Colonic mucosa (tissue), 4 donors: ENCODE measurements at regions not wholly inside any gene's neighbourhood (a gene's known extent, or its start where the extent isn't known, plus 50 kb on each side); places are given as distances from the start of the nearest gene placed in this dataset.

Experiments used
- DNase-seq: peaks from one replicate; pipeline ENCODE4 v3.0.0-alpha.2; 2020
- H3K27ac ChIP-seq: fragments of 200-600 bp; one replicate; pipeline ENCODE4 v1.8.0; 2021
- H3K27me3 ChIP-seq: fragments of 200-600 bp; one replicate; pipeline ENCODE4 v1.8.0; 2021
- H3K36me3 ChIP-seq: fragments of 200-600 bp; one replicate; pipeline ENCODE4 v1.8.0; 2021
- H3K4me1 ChIP-seq: fragments of 200-600 bp; one replicate; pipeline ENCODE4 v1.8.0; 2021; ENCODE audit warnings: mild to moderate bottlenecking
- H3K4me3 ChIP-seq: fragments of 200-600 bp; one replicate; pipeline ENCODE4 v1.8.0; 2021
- H3K9ac ChIP-seq, 2 donors: one replicate each; pipeline ENCODE4 v1.7.0; 2013; ENCODE audit warnings: control low read depth in 2 of 2, low read depth in 2 of 2, low read length in 2 of 2
- H3K9me3 ChIP-seq: fragments of 200-600 bp; one replicate; pipeline ENCODE4 v1.8.0; 2021
- intact Hi-C: fragments of 100-400 bp; cut with DNase I; formaldehyde crosslinking; loops from one replicate; pipeline ENCODE4 v1.14.1; 2022
- TF ChIP-seq, protein P1 (sequence below): fragments of 200-600 bp; IDR thresholded peaks from one replicate; pipeline ENCODE4 v1.8.0; 2022; ENCODE audit warnings: antibody characterized with exemption, mild to moderate bottlenecking
- donor health status: healthy.
- donor health status: DM: no; HTN: no; CAD: no.
- donor health status: DM: no; HTN: no; CAD: no.

DNA sequence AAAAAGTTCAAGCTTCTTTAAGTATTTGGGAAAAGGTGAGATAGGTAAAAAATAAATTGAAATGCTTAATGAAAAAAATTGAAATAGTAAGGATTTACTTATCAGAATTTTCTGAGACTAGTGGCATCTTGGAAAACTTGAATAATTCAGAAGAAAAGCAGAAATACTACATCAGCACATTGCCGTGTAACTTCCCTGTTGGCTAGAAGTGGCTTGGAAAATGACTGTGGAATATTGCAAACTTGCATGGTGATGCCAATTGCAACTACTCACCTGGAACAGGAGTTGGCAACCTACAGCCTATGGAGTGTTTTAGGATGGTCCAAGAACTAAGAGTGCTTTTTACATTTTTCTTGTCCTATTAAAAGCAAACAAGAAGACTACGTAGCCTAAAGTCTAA is 603.5 kb upstream of the VRK2 start:
- H3K36me3 ChIP-seq, result no peaks in the 10 kb centered on the region
- no peaks in the 10 kb centered on the region for H3K9me3 ChIP-seq
- H3K4me3 ChIP-seq, result no peak overlapping the region
- no peak for DNase-seq
- H3K27ac ChIP-seq, result no peak overlapping the region
- intact Hi-C loops, result no loop called here
- H3K27me3 ChIP-seq, result no peaks in the 10 kb centered on the region
- TF ChIP-seq, protein P1, sequence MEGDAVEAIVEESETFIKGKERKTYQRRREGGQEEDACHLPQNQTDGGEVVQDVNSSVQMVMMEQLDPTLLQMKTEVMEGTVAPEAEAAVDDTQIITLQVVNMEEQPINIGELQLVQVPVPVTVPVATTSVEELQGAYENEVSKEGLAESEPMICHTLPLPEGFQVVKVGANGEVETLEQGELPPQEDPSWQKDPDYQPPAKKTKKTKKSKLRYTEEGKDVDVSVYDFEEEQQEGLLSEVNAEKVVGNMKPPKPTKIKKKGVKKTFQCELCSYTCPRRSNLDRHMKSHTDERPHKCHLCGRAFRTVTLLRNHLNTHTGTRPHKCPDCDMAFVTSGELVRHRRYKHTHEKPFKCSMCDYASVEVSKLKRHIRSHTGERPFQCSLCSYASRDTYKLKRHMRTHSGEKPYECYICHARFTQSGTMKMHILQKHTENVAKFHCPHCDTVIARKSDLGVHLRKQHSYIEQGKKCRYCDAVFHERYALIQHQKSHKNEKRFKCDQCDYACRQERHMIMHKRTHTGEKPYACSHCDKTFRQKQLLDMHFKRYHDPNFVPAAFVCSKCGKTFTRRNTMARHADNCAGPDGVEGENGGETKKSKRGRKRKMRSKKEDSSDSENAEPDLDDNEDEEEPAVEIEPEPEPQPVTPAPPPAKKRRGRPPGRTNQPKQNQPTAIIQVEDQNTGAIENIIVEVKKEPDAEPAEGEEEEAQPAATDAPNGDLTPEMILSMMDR, result no peak
- no peaks in the 10 kb centered on the region for H3K4me1 ChIP-seq
- no peak overlapping the region for H3K9ac ChIP-seq

DNA sequence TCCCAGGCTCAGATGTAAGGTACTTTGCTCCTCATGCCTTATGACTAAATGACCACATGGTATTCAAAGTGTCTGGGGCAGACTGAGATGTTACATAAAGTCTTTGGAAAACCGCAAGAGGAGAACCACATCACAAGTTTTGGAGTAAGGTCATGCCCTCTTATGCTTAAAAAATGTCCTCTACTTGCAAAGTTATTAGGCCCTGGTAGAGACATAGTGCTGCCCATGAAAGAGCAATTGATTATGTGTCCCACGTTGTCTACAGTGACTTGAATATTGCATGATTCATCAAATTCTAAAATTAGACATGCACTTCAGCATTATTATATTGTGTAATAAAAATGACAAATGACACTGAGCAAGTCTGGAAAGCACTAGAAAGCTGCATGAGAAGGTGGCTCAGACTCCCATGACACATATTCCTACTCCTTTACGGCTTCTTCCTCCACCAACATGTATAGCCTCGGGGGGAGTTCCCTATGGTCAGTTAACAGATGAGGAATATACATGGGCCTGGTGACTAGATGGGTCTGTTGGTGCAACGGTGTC is 602.6 kb upstream of the VRK2 start:
- Histone ChIP-seq H3K4me3 (no peak overlapping the region), H3K27ac (no peak overlapping the region), H3K9ac (no peak overlapping the region), H3K36me3 (no peaks in the 10 kb centered on the region), H3K27me3 (no peaks in the 10 kb centered on the region), H3K9me3 (no peaks in the 10 kb centered on the region), H3K4me1 (no peaks in the 10 kb centered on the region)
- no peak for DNase-seq
- intact Hi-C loops, result no loop called here
- TF ChIP-seq, protein P1, result no peak

DNA sequence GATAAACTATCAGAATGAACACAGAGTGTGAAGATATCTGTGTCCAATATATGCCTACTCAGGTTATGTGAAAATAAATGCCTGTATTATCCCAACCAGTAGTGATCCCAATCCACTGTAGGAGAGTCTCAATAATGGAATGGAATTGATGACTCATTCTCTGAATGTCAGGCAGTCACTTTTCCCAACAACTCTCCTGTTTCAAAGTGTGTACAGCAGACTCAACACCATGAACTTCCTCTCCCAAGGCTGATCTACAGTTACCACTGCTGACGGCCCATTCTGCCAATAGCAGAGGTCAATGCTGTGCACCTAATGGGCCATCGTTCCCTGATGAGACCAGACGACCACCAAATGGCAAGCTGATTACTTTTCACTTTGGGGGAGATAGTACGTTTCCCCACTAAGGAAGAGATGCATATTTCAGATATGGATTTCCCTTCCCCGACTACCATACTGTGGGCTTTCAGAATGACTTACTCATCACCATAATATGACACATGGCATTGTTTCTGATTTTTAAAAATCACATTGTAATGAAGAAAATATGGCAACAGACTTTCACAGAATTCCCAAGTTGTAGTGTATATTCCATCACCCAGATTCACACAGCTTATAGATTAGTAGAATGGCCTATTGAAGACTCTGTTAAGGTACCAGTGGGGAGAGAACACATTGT is 601.7 kb upstream of the VRK2 start:
- H3K27me3 ChIP-seq, result no peaks in the 10 kb centered on the region
- no peaks in the 10 kb centered on the region for H3K4me1 ChIP-seq
- H3K9ac ChIP-seq, result no peak overlapping the region
- DNase-seq, result no peak
- intact Hi-C loops, result no loop called here
- TF ChIP-seq, protein P1, result no peak
- no peak overlapping the region for H3K4me3 ChIP-seq
- no peaks in the 10 kb centered on the region for H3K9me3 ChIP-seq
- H3K27ac ChIP-seq, result no peak overlapping the region
- no peaks in the 10 kb centered on the region for H3K36me3 ChIP-seq

DNA sequence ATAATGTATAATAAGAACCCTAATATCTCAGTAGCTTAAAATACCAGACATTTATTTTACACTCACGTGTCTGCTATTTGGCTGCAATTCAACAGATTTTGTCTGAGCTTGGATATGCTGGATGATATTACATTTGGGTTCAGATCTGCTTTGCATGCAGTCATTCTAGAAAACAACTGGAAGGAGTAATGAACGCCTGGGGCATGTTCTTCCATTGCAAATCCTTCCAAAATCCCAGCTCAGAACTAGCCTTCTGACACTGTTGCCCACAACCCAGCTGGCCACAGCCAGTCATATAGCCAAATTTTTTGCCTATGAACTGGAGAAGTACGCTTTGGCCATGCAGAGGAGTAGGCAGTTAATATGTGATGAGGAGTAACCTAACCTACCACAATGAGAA is 597.8 kb upstream of the VRK2 start:
- Histone ChIP-seq H3K27ac (no peak overlapping the region), H3K4me1 (no peaks in the 10 kb centered on the region), H3K27me3 (no peaks in the 10 kb centered on the region), H3K36me3 (no peaks in the 10 kb centered on the region), H3K4me3 (no peak overlapping the region), H3K9me3 (no peaks in the 10 kb centered on the region), H3K9ac (no peak overlapping the region)
- DNase-seq, result no peak
- TF ChIP-seq, protein P1, result no peak
- intact Hi-C loops, result no loop called here

DNA sequence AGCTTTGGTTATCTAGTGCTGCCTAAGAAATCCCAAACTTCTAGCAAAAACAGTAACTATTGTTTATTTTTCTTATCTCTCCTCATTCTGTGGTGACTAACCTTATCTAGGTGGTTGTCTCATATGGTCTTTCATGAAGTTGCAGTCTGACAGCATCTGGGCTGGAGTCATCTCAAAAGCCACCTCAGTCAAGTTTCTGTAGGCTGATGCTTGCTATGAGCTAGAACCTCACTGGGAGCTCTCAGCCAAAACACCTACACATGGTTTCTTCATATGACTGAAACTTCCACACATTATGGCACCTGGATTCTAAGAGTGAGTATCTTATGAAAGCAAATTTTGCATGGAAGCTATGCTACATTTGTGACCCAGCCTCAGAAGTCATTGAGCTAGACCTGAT is 596.4 kb upstream of the VRK2 start:
- intact Hi-C loops, result no loop called here
- Histone ChIP-seq H3K27me3 (no peaks in the 10 kb centered on the region), H3K9ac (no peak overlapping the region), H3K4me1 (no peaks in the 10 kb centered on the region), H3K36me3 (no peaks in the 10 kb centered on the region), H3K4me3 (no peak overlapping the region), H3K9me3 (no peaks in the 10 kb centered on the region), H3K27ac (no peak overlapping the region)
- TF ChIP-seq, protein P1, result no peak
- no peak for DNase-seq
